Breast epithelium (tissue), 3 donors: ENCODE measurements at regions not wholly inside any gene's neighbourhood (a gene's known extent, or its start where the extent isn't known, plus 50 kb on each side); places are given as distances from the start of the nearest gene placed in this dataset.
A peak's percentile ranks its signal among the peaks of the same experiment; 100 is the strongest.

Experiments used
- POLR2A ChIP-seq: fragments of 450-650 bp; IDR thresholded peaks from one replicate; pipeline ENCODE4 v1.6.1; 2016; ENCODE audit warnings: antibody characterized with exemption, mild to moderate bottlenecking, moderate library complexity
- TF ChIP-seq, protein P1 (sequence below), 3 donors: fragments of 450-650 bp; IDR thresholded peaks; one replicate each; pipeline ENCODE4 v1.5.1; 2016 to 2017; ENCODE audit warnings: antibody characterized with exemption in 3 of 3, mild to moderate bottlenecking in 3 of 3, moderate library complexity in 3 of 3

DNA sequence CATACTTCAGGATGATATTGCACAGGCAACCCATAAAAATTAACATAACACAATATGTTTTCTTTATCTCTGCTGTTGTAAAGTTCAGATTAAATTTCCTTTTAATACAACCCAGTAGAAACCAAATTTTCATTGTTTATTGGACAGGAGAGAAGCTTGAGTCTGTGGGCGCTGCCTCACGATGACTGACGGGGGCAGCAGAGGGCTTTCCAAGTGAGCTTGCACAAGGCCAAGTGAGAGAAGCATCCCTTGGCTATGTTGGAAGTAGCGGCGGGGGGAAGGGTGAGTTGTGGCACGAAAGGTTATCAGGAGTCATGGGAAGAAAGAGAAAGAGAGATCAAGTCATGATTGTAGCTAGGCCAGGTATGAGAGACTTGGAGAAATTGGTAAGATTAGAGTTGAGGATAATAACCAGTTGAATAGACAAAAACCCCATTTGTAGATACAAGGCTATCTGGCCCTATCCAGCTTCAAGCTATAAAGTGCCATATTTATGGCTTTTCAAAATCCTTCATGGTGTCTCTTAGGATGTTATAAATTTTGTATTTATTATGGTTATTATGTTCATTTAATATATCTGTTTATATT is 413.7 kb upstream of the FAM98A start:
- TF ChIP-seq, protein P1, sequence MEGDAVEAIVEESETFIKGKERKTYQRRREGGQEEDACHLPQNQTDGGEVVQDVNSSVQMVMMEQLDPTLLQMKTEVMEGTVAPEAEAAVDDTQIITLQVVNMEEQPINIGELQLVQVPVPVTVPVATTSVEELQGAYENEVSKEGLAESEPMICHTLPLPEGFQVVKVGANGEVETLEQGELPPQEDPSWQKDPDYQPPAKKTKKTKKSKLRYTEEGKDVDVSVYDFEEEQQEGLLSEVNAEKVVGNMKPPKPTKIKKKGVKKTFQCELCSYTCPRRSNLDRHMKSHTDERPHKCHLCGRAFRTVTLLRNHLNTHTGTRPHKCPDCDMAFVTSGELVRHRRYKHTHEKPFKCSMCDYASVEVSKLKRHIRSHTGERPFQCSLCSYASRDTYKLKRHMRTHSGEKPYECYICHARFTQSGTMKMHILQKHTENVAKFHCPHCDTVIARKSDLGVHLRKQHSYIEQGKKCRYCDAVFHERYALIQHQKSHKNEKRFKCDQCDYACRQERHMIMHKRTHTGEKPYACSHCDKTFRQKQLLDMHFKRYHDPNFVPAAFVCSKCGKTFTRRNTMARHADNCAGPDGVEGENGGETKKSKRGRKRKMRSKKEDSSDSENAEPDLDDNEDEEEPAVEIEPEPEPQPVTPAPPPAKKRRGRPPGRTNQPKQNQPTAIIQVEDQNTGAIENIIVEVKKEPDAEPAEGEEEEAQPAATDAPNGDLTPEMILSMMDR (IDR thresholded peaks at IDR 0.05) = peak in 2 of 3 donors; percentile 46 to 53
- TF ChIP-seq POLR2A = no peak
